ENCODE measurements at regions not wholly inside any gene's neighbourhood (a gene's known extent, or its start where the extent isn't known, plus 50 kb on each side); places are given as distances from the start of the nearest gene placed in this dataset.
"Not testable (repeated sequence)": the region's sequence is repeated elsewhere in the genome, so short reads cannot be mapped to it uniquely, and the experiment has no call there.

GRCh38 chr12:33223956-33224355 lies 215.7 kb downstream of the SYT10 start:
- WGBS = 86% methylated on average over 3 of the region's 3 CpGs
- H3K27me3 ChIP-seq (replicated peaks; ENCODE audit: insufficient read depth) = no peaks in the 10 kb centered on the region
- no peaks in the 10 kb centered on the region for H3K4me1 ChIP-seq (replicated peaks)
- intact Hi-C loops (cut with DNase I) = no loop called here
- H3K9me3 ChIP-seq = no peaks in the 10 kb centered on the region
- no peak overlapping the region for H3K27ac ChIP-seq
- no peaks in the 10 kb centered on the region for H3K36me3 ChIP-seq
- no peak overlapping the region for H3K4me3 ChIP-seq
- TF ChIP-seq CTCF (IDR thresholded peaks at IDR 0.05) (no peak), POLR2A (IDR thresholded peaks at IDR 0.05) (no peak), POLR2AphosphoS5 (IDR thresholded peaks at IDR 0.05) (no peak)
- no peak for DNase-seq (ENCODE audit: low spot score)

- H3K27me3 ChIP-seq (replicated peaks; ENCODE audit: insufficient read depth) = no peaks in the 10 kb centered on the region
- DNase-seq (ENCODE audit: low spot score) = no peak
- intact Hi-C loops (cut with DNase I) = no loop called here
- no peak overlapping the region for H3K4me3 ChIP-seq
- H3K27ac ChIP-seq = no peak overlapping the region
- no peaks in the 10 kb centered on the region for H3K4me1 ChIP-seq (replicated peaks)
- TF ChIP-seq POLR2A (IDR thresholded peaks at IDR 0.05) = no peak
- no peak for TF ChIP-seq CTCF (IDR thresholded peaks at IDR 0.05)
- no peak for TF ChIP-seq POLR2AphosphoS5 (IDR thresholded peaks at IDR 0.05)
- H3K9me3 ChIP-seq = no peaks in the 10 kb centered on the region
- 95% methylated on average over 4 of the region's 4 CpGs for WGBS
- H3K36me3 ChIP-seq = no peaks in the 10 kb centered on the region
Measured at GRCh38 chr12:33222357-33222756, 217.3 kb downstream of the SYT10 start.

- Histone ChIP-seq H3K4me1 (replicated peaks) (no peaks in the 10 kb centered on the region), H3K27me3 (replicated peaks; ENCODE audit: insufficient read depth) (no peaks in the 10 kb centered on the region), H3K4me3 (no peak overlapping the region), H3K9me3 (no peaks in the 10 kb centered on the region), H3K36me3 (no peaks in the 10 kb centered on the region), H3K27ac (no peak overlapping the region)
- 19% methylated on average over 2 of the region's 2 CpGs for WGBS
- TF ChIP-seq POLR2AphosphoS5 (IDR thresholded peaks at IDR 0.05) (no peak), POLR2A (IDR thresholded peaks at IDR 0.05) (no peak), CTCF (IDR thresholded peaks at IDR 0.05) (no peak)
- no peak for DNase-seq (ENCODE audit: low spot score)
- intact Hi-C loops (cut with DNase I) = no loop called here
Measured at GRCh38 chr12:33205981-33206380, 233.6 kb downstream of the SYT10 start.

- intact Hi-C loops (cut with DNase I); H3K36me3 ChIP-seq; H3K27ac ChIP-seq; DNase-seq (ENCODE audit: low spot score); H3K4me3 ChIP-seq; H3K9me3 ChIP-seq; H3K27me3 ChIP-seq (replicated peaks; ENCODE audit: insufficient read depth); H3K4me1 ChIP-seq (replicated peaks): not testable (repeated sequence)
Measured at GRCh38 chr12:33194389-33194788, 245.2 kb downstream of the SYT10 start.

DNA sequence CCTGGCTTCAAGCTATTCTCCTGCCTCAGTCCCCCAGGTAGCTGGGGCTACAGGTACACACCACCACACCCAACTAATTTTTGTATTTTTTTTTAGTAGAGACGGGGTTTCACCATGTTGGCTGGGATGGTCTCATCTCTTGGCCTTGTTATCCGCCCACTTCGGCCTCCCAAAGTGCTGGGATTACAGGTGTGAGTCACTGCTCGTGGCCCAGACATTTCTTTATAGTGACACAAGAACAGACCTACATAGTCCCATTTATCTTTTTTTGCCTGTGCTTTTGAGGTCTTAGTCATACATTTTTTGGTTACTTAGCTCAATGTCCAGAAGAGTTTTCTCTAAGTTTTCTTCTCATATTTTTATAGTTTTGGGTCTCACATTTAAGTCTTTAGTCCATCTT lies 247.4 kb downstream of the SYT10 start:
- Histone ChIP-seq H3K9me3 (peaks cover 3% of the 10 kb centered on the region), H3K27me3 (replicated peaks; ENCODE audit: insufficient read depth) (no peaks in the 10 kb centered on the region), H3K4me3 (no peak overlapping the region), H3K27ac (no peak overlapping the region), H3K4me1 (replicated peaks) (no peaks in the 10 kb centered on the region), H3K36me3 (no peaks in the 10 kb centered on the region)
- WGBS = 88% methylated on average over 4 of the region's 4 CpGs
- DNase-seq (ENCODE audit: low spot score) = no peak
- TF ChIP-seq POLR2AphosphoS5 (IDR thresholded peaks at IDR 0.05) (no peak), POLR2A (IDR thresholded peaks at IDR 0.05) (no peak), CTCF (IDR thresholded peaks at IDR 0.05) (no peak)
- intact Hi-C loops (cut with DNase I) = no loop called here

Measured in prostate gland (tissue), 2 donors.